Urothelium cell line (cell line): ENCODE measurements at regions not wholly inside any gene's neighbourhood (a gene's known extent, or its start where the extent isn't known, plus 50 kb on each side); places are given as distances from the start of the nearest gene placed in this dataset.

Source experiments
- DNase-seq: peaks from one replicate; pipeline ENCODE4 v3.0.0; 2011; ENCODE audit warnings: low spot score, mixed read lengths
- FAIRE-seq: peaks from 2 replicates; lab custom pipeline; 2011; peaks lifted over from hg19 to GRCh38; lab: Jason Lieb, UNC

DNA sequence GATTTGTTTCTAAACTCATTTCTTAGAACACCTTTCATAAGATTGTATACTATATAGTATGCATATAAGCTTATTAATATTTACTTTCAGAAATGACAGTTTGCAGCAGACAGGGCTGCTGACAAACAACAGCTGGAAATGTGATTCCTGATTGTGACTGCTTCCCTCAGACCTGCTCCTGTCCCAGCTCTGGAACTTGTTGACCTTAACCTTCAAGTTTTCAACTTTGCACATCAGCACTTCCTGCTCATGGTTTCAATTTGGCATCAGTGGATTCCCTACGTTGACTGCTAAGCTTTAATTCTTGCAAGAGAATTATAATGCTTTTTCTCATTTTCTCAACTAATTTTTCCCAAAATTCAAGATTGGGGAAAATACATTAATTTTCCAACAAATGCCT, 459.2 kb upstream of the ACVR2A start:
- DNase-seq (no peak), FAIRE-seq (no peak)

DNA sequence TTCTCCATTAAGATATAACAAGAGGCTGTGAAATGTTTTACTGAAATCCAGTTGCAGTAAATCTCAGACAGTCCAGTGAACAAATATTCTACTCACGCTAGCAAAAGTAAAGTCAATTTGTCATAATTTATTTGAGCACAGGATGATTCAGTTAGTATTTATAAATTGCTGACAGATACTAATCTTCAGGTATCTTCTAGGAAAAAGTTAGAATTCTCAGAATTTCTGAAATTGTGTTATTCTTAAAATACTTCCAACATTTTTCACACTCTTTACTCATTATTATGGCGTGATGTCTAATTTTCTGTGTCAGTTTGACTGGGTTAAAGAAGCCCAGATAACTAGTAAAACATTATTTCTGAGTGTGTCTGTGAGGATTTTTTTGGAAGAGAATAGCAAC, 460.2 kb upstream of the ACVR2A start:
- FAIRE-seq (no peak), DNase-seq (no peak)

- FAIRE-seq (no peak), DNase-seq (peak; percentile 11)
These were observed 462.4 kb upstream of the ACVR2A start for GRCh38 chr2:147382322-147382948.

DNA sequence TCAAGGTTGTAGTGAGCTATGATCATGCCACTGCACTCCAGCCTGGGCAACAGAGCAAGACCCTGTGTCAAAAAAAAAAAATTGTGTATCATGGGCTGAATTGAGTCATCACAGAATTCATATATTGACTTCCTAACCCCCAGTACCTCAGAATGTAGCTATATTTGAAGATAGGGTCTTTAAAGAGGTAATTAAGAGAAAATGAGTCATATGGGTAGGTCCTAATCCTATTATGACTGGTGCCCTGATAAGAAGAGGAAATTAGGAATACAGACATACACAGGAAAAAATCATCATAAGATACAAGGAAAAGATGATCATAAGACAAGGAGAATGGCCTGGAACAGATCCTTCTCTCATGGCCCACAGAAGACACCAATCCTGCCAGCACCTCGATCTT, 466.4 kb upstream of the ACVR2A start:
- FAIRE-seq, result no peak
- no peak for DNase-seq

DNA sequence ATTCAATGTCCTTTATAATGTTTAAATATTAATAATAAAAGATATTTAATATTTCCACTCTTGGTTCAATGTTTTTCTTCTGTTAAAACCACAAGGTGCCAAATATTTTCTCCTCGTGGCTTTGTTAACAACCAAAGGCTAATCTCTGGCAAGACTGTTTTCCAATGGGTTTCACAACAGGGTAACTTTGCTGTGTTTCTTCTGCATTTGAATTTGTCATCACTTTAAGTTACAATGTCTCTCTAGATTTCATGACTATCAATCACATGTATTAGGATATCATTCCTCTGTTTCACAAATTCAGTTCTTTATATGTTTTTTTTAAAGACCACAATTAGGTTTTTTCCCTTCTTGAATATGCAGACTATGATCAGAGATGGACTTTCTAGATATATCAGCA, 469.8 kb upstream of the ACVR2A start:
- no peak for FAIRE-seq

GRCh38 chr2:147374423-147374811, 470.4 kb upstream of the ACVR2A start:
- FAIRE-seq, result no peak
- no peak for DNase-seq

More for the DNA sequence above, 469.8 kb upstream of the ACVR2A start:
- no peak for DNase-seq

GRCh38 chr2:147373800-147374422, 470.9 kb upstream of the ACVR2A start:
- DNase-seq (no peak), FAIRE-seq (no peak)

- no peak for FAIRE-seq
- DNase-seq, result no peak
These were observed 476.5 kb upstream of the ACVR2A start for GRCh38 chr2:147368306-147368705.

- DNase-seq, result no peak
- FAIRE-seq, result no peak
These were observed 478.6 kb upstream of the ACVR2A start for GRCh38 chr2:147366279-147366678.

DNA sequence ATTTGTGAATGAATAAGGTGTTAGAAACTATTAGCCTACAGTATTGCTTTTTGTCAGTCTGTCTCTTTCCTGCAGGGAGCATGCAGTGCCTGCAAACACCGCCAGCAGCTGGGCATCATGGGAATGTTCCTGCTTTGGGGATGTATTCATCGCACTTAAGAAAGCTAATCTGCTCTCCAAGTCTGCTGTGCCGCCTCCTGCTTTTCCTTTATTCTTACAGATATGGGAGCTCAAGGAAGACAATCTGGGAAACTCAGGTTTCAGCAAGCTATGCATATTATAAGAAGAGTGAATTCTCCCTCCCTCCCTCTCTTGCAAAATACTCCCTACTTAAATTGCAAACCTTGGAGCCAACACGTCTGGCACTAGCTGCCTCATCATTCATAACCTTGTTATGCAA, 479.2 kb upstream of the ACVR2A start:
- FAIRE-seq (no peak), DNase-seq (no peak)

DNA sequence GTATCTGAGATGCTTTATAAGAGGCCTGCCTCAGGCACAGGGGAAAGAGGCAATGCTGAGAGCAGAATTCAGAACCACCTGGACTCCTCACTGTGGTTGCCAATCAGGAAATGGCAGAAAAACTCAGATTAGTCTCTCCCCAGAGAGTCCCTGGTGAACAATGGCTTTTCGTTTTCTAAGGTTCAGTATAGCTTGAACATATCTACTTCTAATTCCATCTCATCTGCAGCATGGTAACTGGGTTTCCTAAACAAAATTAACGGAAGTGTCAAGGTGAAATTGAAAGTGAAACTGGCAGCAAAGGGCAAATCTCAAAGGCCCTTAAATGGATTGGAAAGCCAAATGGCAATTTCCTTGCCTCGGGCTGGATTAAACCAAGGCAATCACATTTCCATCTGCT, 480.2 kb upstream of the ACVR2A start:
- peak; percentile 18 for DNase-seq
- no peak for FAIRE-seq

DNA sequence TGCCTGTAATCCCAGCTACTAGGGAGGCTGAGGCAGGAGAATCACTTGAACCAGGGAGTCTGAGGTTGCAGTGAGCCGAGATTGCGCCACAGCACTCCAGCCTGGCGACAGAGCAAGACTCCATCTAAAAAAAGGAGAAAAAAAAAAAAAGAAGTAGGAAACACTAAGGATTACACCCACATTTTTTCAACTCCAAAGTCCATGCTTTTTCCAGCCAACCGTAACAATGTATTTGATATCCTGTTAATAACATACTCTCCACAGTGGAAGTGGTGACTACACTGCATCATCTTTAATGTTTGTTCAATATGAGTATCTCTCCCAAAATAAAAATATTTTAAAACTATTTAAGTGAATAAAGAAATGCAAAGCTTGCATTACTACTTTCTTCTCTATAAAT, 481.6 kb upstream of the ACVR2A start:
- no peak for FAIRE-seq
- DNase-seq, result no peak

DNA sequence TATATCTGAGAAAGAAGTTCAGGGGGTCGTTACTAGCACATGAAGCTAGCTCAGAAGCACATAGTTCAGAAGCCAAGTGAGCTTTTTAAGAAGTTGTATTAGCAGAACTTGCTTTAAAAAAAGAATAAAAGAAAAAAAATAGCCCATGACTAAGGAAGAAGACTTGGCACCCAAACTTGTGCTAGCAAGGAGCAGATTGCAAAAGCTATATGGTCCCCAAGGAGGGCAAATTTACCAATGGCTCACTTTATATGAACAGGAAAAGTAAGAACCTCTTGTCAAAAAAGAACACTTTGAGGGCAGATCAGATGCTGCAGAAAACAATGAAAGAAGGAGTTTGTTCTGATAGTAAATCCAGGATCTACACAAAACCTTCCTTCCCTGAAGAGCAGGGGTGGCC, 486.5 kb upstream of the ACVR2A start:
- DNase-seq, result no peak
- no peak for FAIRE-seq

DNA sequence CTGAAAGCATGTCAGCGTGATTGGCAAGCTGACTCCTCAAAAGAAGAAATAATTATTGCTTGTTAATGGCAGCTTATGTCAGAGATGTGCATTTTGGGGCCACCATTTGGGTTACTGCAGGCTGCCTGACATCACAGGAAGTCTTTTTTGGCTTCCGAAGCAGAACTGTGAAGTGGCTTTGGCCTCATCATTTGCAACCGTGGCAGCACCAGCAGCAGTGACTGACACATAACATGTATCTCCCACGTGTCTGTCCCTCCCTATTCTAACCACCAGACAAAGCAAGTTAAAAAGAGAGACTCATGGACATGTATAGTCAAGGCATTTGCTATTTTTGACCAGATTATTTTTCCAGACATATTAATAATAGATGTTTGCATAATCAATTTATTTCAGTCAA, 488.7 kb upstream of the ACVR2A start:
- FAIRE-seq (no peak), DNase-seq (no peak)

DNA sequence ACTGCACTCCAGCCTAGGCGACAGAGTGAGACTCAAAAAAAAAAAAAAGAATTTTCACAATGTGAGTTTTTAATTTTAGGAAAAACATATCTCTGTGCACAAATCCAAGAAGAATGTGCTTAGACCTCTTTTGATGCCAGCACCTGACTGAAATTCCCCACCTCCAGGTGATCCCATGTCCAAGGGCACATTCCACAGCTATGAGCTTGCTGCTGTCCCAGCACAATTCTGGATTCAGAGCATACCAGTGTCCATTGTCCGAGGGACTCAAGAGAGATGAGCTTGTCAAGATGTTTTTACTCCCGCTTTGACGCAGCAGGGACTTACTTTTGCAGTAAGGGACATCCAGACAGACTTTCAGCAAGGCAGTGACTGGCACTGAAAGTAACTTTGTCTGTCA, 489.1 kb upstream of the ACVR2A start:
- DNase-seq (peak; percentile 29), FAIRE-seq (no peak)

DNA sequence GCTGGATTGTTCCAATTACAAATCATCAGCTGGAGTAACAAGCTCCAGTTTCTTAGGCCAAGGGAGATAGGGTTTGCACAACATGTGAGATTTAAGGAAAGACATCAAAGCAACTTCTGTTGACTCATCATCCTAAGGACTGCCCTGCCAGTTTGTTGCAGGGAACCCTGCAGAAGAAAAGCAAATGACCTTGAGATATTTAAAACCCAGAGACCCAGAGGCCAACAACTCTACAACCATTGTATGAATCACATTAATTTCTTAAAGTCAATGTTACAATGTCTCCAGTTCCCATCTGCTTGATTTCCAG, 491.8 kb upstream of the ACVR2A start:
- FAIRE-seq (no peak), DNase-seq (no peak)

GRCh38 chr2:147352264-147353071, 492.4 kb upstream of the ACVR2A start:
- no peak for DNase-seq
- no peak for FAIRE-seq

- DNase-seq, result no peak
- FAIRE-seq, result no peak
These were observed 493.0 kb upstream of the ACVR2A start for GRCh38 chr2:147351784-147352183.

- DNase-seq, result no peak
- no peak for FAIRE-seq
These were observed 495.8 kb upstream of the ACVR2A start for GRCh38 chr2:147348931-147349555.

DNA sequence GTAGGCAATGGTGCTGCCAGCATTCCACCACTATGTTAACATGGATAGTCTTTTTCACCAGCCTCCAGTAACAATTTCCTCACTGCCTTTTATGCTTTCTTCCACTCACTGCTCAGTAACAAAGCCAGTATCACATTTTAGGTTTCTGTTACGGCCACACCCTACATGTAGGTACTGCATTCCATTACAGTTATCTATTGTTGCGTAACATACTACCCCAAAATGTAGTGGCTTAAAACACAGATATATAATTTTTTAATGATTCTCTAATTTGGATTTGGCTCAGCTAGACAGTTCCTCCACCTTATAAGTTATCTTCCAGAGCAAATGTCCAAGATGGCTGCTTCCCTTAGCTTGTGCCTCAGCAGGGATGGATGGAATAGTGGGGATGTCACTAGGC, 498.7 kb upstream of the ACVR2A start:
- FAIRE-seq, result no peak

GRCh38 chr2:147345246-147345645, 499.6 kb upstream of the ACVR2A start:
- no peak for FAIRE-seq
- DNase-seq, result peak; percentile 38

More for the DNA sequence above, 498.7 kb upstream of the ACVR2A start:
- DNase-seq, result no peak

DNA sequence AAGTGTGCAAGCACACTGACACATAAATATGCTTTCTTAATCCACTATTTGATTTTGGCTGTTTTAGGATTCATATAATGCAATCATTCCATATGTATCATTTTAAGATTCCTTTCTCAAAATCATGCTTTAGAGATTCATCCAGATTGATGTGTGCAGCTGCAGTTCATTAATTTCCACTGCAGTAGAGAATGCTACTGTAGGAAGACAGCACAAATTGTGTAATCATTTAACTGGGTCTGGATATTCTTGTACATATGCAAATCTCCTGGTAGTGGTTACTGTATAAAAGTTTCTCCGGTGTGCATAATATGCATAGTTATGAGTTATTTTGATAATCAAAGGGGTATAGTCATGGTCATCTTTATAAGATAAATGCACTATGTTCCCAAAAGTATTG, 502.5 kb upstream of the ACVR2A start:
- FAIRE-seq (no peak), DNase-seq (no peak)
